ENCODE measurements at regions not wholly inside any gene's neighbourhood (a gene's known extent, or its start where the extent isn't known, plus 50 kb on each side); places are given as distances from the start of the nearest gene placed in this dataset.

DNA sequence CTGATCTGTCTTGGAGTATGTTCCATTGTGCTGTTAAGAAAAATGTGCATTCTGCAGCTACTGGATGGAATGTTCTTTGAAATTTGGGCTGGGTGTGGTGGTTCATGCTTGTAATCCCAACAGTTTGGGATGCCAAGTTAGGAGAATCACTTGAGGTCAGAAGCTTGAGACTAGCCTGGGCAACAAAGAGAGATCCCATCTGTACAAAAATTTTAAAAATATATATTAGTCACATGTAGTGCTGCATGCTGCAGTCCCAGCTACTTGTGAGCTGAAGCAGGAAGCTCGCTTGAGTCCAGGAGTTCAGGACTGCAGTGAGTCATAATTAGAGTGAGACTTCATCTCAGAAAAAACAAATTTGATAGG, 62.8 kb upstream of the PLSCR4 start:
- no peaks in the 10 kb centered on the region for H3K4me1 ChIP-seq (ENCODE audit: control insufficient read depth in 1 of 2, insufficient read depth in 2 of 2, low read length in 2 of 2)
- no peaks in the 10 kb centered on the region for H3K9me3 ChIP-seq (ENCODE audit: control insufficient read depth in 1 of 2, low read length in 2 of 2)
- no peak overlapping the region for H3K27ac ChIP-seq (ENCODE audit: low read depth, low read length)
- no peaks in the 10 kb centered on the region for H3K36me3 ChIP-seq (ENCODE audit: control insufficient read depth in 1 of 2, insufficient read depth in 2 of 2, low read length in 2 of 2)
- H3K4me3 ChIP-seq (ENCODE audit: low read depth in 1 of 2, low read length in 2 of 2) = no peak overlapping the region
- H3K9ac ChIP-seq (ENCODE audit: low read depth in 1 of 2, low read length in 2 of 2) = no peak overlapping the region
- H3K27me3 ChIP-seq (ENCODE audit: control insufficient read depth in 1 of 2, insufficient read depth in 2 of 2, low read length in 2 of 2) = no peaks in the 10 kb centered on the region

DNA sequence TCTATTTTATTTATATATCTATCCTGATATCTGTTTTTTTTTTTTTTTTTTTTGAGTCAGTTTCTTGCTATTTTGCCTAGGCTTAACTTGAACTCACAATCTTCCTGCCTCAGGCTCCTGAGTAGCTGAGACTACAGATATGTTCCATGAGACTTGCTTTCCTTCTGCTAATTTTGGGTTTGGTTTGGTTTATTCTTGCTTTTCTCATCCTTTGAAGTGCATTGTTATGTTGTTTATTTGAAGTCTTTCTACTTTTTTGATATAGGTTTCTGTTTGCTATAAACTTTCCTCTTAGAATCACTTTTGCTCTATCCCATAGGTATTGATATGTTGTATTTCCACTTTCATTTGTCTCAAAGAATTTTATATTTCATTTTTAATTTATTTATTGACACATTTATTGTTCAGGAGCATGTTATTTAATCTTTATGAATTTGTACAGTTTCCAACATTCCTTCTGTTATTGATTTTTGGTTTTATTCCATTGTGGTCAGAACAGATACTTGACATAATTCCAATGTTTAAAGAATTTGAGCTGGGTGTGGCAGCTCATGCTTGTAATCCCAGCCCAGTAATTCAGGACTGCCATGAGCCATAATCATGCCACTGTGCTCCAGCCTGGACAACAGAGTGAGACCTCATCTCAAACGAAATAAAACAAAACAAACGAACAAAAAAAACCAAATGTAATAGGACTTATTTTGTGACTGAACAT, 62.3 kb upstream of the PLSCR4 start:
- Histone ChIP-seq H3K27ac (ENCODE audit: low read depth, low read length) (no peak overlapping the region), H3K4me1 (ENCODE audit: control insufficient read depth in 1 of 2, insufficient read depth in 2 of 2, low read length in 2 of 2) (no peaks in the 10 kb centered on the region), H3K9me3 (ENCODE audit: control insufficient read depth in 1 of 2, low read length in 2 of 2) (no peaks in the 10 kb centered on the region), H3K36me3 (ENCODE audit: control insufficient read depth in 1 of 2, insufficient read depth in 2 of 2, low read length in 2 of 2) (no peaks in the 10 kb centered on the region), H3K27me3 (ENCODE audit: control insufficient read depth in 1 of 2, insufficient read depth in 2 of 2, low read length in 2 of 2) (no peaks in the 10 kb centered on the region), H3K9ac (ENCODE audit: low read depth in 1 of 2, low read length in 2 of 2) (no peak overlapping the region), H3K4me3 (ENCODE audit: low read depth in 1 of 2, low read length in 2 of 2) (no peak overlapping the region)

DNA sequence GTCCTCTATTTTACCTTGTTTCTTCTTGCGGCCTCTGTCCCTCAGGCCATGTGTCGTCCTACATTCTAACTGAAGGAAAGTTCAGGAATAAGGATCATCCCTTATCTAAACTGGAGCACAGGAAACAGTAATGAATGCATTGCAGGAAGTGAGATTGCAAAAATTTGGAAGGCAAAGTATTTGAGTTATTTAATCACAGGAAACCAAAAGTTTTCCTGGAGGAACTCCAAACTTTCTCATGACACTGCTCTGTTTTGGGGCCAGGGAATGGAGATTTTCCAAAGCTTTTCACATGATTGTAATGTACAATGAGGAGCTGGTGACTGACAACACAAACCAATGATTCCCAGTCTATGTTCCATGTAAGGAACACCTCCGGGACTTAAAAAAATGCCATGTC, 57.8 kb upstream of the PLSCR4 start:
- no peaks in the 10 kb centered on the region for H3K9me3 ChIP-seq (ENCODE audit: control insufficient read depth in 1 of 2, low read length in 2 of 2)
- H3K9ac ChIP-seq (ENCODE audit: low read depth in 1 of 2, low read length in 2 of 2) = no peak overlapping the region
- H3K36me3 ChIP-seq (ENCODE audit: control insufficient read depth in 1 of 2, insufficient read depth in 2 of 2, low read length in 2 of 2) = no peaks in the 10 kb centered on the region
- H3K4me3 ChIP-seq (ENCODE audit: low read depth in 1 of 2, low read length in 2 of 2) = no peak overlapping the region
- H3K27ac ChIP-seq (ENCODE audit: low read depth, low read length) = peak overlapping the region; percentile 6
- H3K4me1 ChIP-seq (ENCODE audit: control insufficient read depth in 1 of 2, insufficient read depth in 2 of 2, low read length in 2 of 2) = no peaks in the 10 kb centered on the region
- no peaks in the 10 kb centered on the region for H3K27me3 ChIP-seq (ENCODE audit: control insufficient read depth in 1 of 2, insufficient read depth in 2 of 2, low read length in 2 of 2)

DNA sequence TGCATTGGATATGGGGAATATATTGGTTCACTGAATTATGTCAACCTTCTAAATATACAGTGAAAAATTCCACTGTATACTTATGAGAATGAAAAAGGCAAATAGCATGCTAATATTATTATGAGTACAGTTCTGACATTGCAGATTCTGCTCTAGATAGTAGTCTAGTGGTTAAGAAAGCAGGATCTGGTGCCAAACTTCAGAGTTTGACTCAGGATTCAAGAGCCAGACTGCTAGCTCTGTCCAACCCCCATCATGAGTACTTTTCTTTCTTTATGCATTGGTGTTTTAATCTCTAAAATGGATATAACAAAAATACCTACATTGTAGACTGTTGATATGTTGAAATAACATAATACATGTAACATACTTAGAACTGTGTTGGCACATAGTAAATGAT, 57.3 kb upstream of the PLSCR4 start:
- Histone ChIP-seq H3K4me1 (ENCODE audit: control insufficient read depth in 1 of 2, insufficient read depth in 2 of 2, low read length in 2 of 2) (no peaks in the 10 kb centered on the region), H3K9ac (ENCODE audit: low read depth in 1 of 2, low read length in 2 of 2) (no peak overlapping the region), H3K36me3 (ENCODE audit: control insufficient read depth in 1 of 2, insufficient read depth in 2 of 2, low read length in 2 of 2) (no peaks in the 10 kb centered on the region), H3K9me3 (ENCODE audit: control insufficient read depth in 1 of 2, low read length in 2 of 2) (no peaks in the 10 kb centered on the region), H3K4me3 (ENCODE audit: low read depth in 1 of 2, low read length in 2 of 2) (no peak overlapping the region), H3K27me3 (ENCODE audit: control insufficient read depth in 1 of 2, insufficient read depth in 2 of 2, low read length in 2 of 2) (no peaks in the 10 kb centered on the region), H3K27ac (ENCODE audit: low read depth, low read length) (no peak overlapping the region)

DNA sequence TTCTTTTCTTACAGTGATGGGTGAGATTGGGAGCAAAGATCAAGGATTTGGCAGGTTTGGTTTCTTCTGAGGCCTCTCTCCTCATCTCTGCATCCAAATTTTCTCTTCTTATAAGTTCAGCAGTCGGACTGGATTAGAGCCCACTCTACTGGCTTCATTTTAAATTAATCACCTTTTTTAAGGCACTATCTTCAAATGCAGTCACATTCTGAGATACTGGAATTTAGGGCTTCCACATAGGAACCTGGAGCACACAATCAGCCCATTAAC, 56.5 kb upstream of the PLSCR4 start:
- no peaks in the 10 kb centered on the region for H3K4me1 ChIP-seq (ENCODE audit: control insufficient read depth in 1 of 2, insufficient read depth in 2 of 2, low read length in 2 of 2)
- H3K9me3 ChIP-seq (ENCODE audit: control insufficient read depth in 1 of 2, low read length in 2 of 2) = no peaks in the 10 kb centered on the region
- H3K4me3 ChIP-seq (ENCODE audit: low read depth in 1 of 2, low read length in 2 of 2) = no peak overlapping the region
- H3K27ac ChIP-seq (ENCODE audit: low read depth, low read length) = no peak overlapping the region
- H3K9ac ChIP-seq (ENCODE audit: low read depth in 1 of 2, low read length in 2 of 2) = no peak overlapping the region
- H3K36me3 ChIP-seq (ENCODE audit: control insufficient read depth in 1 of 2, insufficient read depth in 2 of 2, low read length in 2 of 2) = no peaks in the 10 kb centered on the region
- H3K27me3 ChIP-seq (ENCODE audit: control insufficient read depth in 1 of 2, insufficient read depth in 2 of 2, low read length in 2 of 2) = no peaks in the 10 kb centered on the region

DNA sequence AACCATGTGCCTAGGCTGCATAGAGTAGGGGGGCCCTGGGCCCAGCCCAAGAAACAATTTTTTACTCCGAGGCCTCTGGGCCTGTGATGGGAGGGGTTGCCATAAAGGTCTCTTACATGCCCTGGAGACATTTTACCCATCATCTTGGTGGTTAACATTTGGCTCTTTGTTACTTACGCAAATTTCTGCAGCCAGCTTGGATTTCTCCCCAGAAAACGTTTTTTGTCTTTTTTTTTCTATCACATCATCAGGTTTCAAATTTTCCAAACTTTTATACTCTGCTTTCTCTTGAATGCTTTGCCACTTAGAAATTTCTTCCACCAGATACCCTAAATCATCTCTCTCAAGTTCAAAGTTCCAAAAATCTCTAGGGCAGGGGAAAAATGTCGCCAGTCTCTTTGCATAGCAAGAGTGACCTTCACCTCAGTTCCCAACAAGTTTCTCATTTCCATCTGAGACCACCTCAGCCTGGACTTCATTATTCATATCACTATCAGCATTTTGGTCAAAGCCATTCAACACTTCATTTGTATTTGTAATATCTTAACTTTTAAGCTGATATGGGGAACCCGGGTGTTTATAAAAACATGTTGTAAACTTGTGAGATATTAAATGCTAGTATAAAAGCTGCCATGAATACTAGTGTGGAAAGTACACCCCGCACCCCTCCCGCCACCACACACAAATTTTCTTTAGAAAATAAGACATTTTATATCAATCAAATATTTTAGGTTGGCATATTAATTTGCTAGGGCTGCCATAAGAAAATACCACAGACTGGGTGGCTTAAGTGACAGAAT, 56.0 kb upstream of the PLSCR4 start:
- H3K27me3 ChIP-seq (ENCODE audit: control insufficient read depth in 1 of 2, insufficient read depth in 2 of 2, low read length in 2 of 2) = no peaks in the 10 kb centered on the region

DNA sequence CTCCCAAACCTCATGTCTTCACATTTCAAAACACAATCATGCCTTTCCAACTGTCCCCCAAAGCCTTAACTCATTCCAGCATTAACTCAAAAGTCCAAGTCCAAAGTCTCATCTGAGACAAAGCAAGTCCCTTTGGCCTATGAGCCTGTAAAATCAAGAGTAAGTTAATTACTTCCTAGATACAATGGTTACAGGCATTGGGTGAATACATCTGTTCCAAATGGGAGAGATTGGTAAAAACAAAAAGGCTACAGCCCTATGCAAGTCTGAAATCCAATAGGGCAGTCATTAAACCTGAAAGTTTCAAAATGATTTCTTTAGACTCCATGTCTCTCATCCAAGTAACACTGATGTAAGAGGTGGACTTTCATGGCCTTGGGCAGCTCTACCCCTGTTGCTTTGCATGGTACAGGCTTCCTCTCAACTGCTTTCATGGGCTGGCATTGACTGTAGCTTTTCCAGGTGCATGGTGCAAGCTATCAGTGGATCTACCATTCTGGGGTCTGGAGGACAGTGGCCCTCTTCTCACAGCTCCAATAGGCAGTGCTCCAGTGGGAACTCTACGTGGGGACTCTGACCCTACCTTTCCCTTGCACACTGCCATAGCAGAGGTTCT, 55.0 kb upstream of the PLSCR4 start:
- no peak overlapping the region for H3K27ac ChIP-seq (ENCODE audit: low read depth, low read length)
- no peaks in the 10 kb centered on the region for H3K27me3 ChIP-seq (ENCODE audit: control insufficient read depth in 1 of 2, insufficient read depth in 2 of 2, low read length in 2 of 2)
- no peaks in the 10 kb centered on the region for H3K36me3 ChIP-seq (ENCODE audit: control insufficient read depth in 1 of 2, insufficient read depth in 2 of 2, low read length in 2 of 2)

More for the DNA sequence above, 56.0 kb upstream of the PLSCR4 start:
- no peaks in the 10 kb centered on the region for H3K4me1 ChIP-seq (ENCODE audit: control insufficient read depth in 1 of 2, insufficient read depth in 2 of 2, low read length in 2 of 2)
- no peak overlapping the region for H3K4me3 ChIP-seq (ENCODE audit: low read depth in 1 of 2, low read length in 2 of 2)
- no peak overlapping the region for H3K9ac ChIP-seq (ENCODE audit: low read depth in 1 of 2, low read length in 2 of 2)
- H3K27ac ChIP-seq (ENCODE audit: low read depth, low read length) = no peak overlapping the region
- no peaks in the 10 kb centered on the region for H3K9me3 ChIP-seq (ENCODE audit: control insufficient read depth in 1 of 2, low read length in 2 of 2)
- H3K36me3 ChIP-seq (ENCODE audit: control insufficient read depth in 1 of 2, insufficient read depth in 2 of 2, low read length in 2 of 2) = no peaks in the 10 kb centered on the region

DNA sequence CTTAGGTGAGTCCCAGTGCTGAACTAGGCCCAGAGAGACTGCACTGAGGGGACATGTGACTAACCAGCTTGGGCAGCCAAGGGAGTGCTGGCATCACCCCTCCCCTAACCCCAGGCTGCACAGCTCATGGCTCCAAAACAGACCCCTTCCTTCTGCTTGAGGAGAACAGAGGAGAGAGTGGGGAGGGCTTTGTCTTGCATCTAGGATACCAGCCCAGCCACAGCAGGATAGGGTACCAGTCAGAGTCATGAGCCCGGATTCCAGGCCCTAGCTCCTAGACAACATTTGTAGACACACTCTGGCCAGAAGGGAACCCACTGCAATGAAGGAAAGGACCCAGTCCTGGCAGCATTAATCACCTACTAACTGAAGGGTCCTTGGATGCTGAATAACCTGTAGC, 49.9 kb upstream of the PLSCR4 start:
- no peak overlapping the region for H3K27ac ChIP-seq (ENCODE audit: low read depth, low read length)
- no peaks in the 10 kb centered on the region for H3K4me1 ChIP-seq (ENCODE audit: control insufficient read depth in 1 of 2, insufficient read depth in 2 of 2, low read length in 2 of 2)
- no peak overlapping the region for H3K4me3 ChIP-seq (ENCODE audit: low read depth in 1 of 2, low read length in 2 of 2)
- H3K36me3 ChIP-seq (ENCODE audit: control insufficient read depth in 1 of 2, insufficient read depth in 2 of 2, low read length in 2 of 2) = no peaks in the 10 kb centered on the region
- no peaks in the 10 kb centered on the region for H3K27me3 ChIP-seq (ENCODE audit: control insufficient read depth in 1 of 2, insufficient read depth in 2 of 2, low read length in 2 of 2)
- H3K9ac ChIP-seq (ENCODE audit: low read depth in 1 of 2, low read length in 2 of 2) = no peak overlapping the region
- no peaks in the 10 kb centered on the region for H3K9me3 ChIP-seq (ENCODE audit: control insufficient read depth in 1 of 2, low read length in 2 of 2)

More for the DNA sequence above, 55.0 kb upstream of the PLSCR4 start:
- no peaks in the 10 kb centered on the region for H3K9me3 ChIP-seq (ENCODE audit: control insufficient read depth in 1 of 2, low read length in 2 of 2)
- H3K9ac ChIP-seq (ENCODE audit: low read depth in 1 of 2, low read length in 2 of 2) = no peak overlapping the region
- no peaks in the 10 kb centered on the region for H3K4me1 ChIP-seq (ENCODE audit: control insufficient read depth in 1 of 2, insufficient read depth in 2 of 2, low read length in 2 of 2)
- no peak overlapping the region for H3K4me3 ChIP-seq (ENCODE audit: low read depth in 1 of 2, low read length in 2 of 2)

All from duodenal mucosa (tissue), 2 donors.